ENCODE measurements at regions not wholly inside any gene's neighbourhood (a gene's known extent, or its start where the extent isn't known, plus 50 kb on each side); places are given as distances from the start of the nearest gene placed in this dataset.

- no peak overlapping the region for H2BK5ac ChIP-seq (ENCODE audit: insufficient read length, low read length)
- no peak overlapping the region for H3K14ac ChIP-seq (ENCODE audit: insufficient read depth, low read length)
- no peak overlapping the region for H3K56ac ChIP-seq (ENCODE audit: insufficient read length, low read depth, low read length)
- TF ChIP-seq CTCF (conservative IDR thresholded peaks at IDR 0.05), result no peak
- Mint-ChIP-seq H3K27ac (no peak overlapping the region), H3K27me3 (ENCODE audit: low read depth) (peaks cover 9% of the 10 kb centered on the region), H3K4me3 (no peak overlapping the region; a peak in 1 of 5 replicates), H3K9me3 (no peaks in the 10 kb centered on the region), H3K4me1 (peaks cover 9 to 10% of the 10 kb centered on the region in 2 experiments), H3K36me3 (ENCODE audit: insufficient read depth in 1 of 3, low read depth in 3 of 3) (no peaks in the 10 kb centered on the region)
- H3K4me1 ChIP-seq (ENCODE audit: insufficient read depth, low read length), result no peaks in the 10 kb centered on the region; the same call in 1 of the 2 replicates
- WGBS (ENCODE audit: extremely low coverage, insufficient read length, low lambda C conversion rate), result no CpG with 5 or more reads among the region's 2 CpGs
- H2BK120ac ChIP-seq (ENCODE audit: low read depth, low read length, poor library complexity, severe bottlenecking), result no peak overlapping the region
- H3K27ac ChIP-seq (ENCODE audit: insufficient read length, low read depth, low read length), result no peak overlapping the region
- no peak for DNase-seq
- no peak overlapping the region for H3T11ph ChIP-seq (ENCODE audit: low read length)
- no peak overlapping the region for H2AK5ac ChIP-seq (ENCODE audit: insufficient read length, low read length)
- no peak overlapping the region for H3K4me2 ChIP-seq (ENCODE audit: insufficient read depth, insufficient read length, low read length)
- H4K5ac ChIP-seq (ENCODE audit: insufficient read length, low read depth, low read length), result no peak overlapping the region
- H4K91ac ChIP-seq (ENCODE audit: insufficient read length, low read depth, low read length), result no peak overlapping the region
- H4K20me1 ChIP-seq (ENCODE audit: control insufficient read depth, insufficient read depth, insufficient read length), result no peaks in the 10 kb centered on the region
- no peak overlapping the region for H2BK12ac ChIP-seq (ENCODE audit: insufficient read length, low read depth, low read length)
- H3K79me2 ChIP-seq (ENCODE audit: insufficient read depth, low read length), result no peaks in the 10 kb centered on the region
- H2BK20ac ChIP-seq (ENCODE audit: low read depth, low read length, poor library complexity, severe bottlenecking), result no peak overlapping the region
- no peak overlapping the region for H3K18ac ChIP-seq (ENCODE audit: insufficient read length, low read depth, low read length)
- no peak overlapping the region for H3K9ac ChIP-seq (ENCODE audit: extremely low read depth, insufficient read length, low read length)
- no peak overlapping the region for H4K8ac ChIP-seq (replicated peaks; ENCODE audit: insufficient read length, low read depth, low read length)
- H3K4ac ChIP-seq (ENCODE audit: low read depth, low read length), result no peak overlapping the region
- H2AFZ ChIP-seq (ENCODE audit: low read length), result no peak overlapping the region
- no peaks in the 10 kb centered on the region for H3K79me1 ChIP-seq (ENCODE audit: insufficient read depth, low read depth, low read length, poor library complexity, severe bottlenecking)
- no peak overlapping the region for H2BK15ac ChIP-seq (ENCODE audit: low read depth, low read length)
- H3K27me3 ChIP-seq (ENCODE audit: insufficient read depth, low read length), result no peaks in the 10 kb centered on the region
- H3K9me3 ChIP-seq (ENCODE audit: control insufficient read depth, low read depth, low read length), result no peaks in the 10 kb centered on the region
- H3K23ac ChIP-seq (ENCODE audit: insufficient read length, low read depth, low read length), result no peak overlapping the region
- H3K23me2 ChIP-seq (ENCODE audit: insufficient read length, low read depth, low read length, poor library complexity, severe bottlenecking), result no peaks in the 10 kb centered on the region
Observed at GRCh38 chr3:150054635-150055034, 83.9 kb upstream of the PFN2 start.
